SK-N-SH (cell line): ENCODE measurements at regions not wholly inside any gene's neighbourhood (a gene's known extent, or its start where the extent isn't known, plus 50 kb on each side); places are given as distances from the start of the nearest gene placed in this dataset.

Source experiments
- JUND ChIP-seq: IDR thresholded peaks from 2 replicates; pipeline ENCODE4 v1.4.0; 2012
- NRF1 ChIP-seq: IDR thresholded peaks from 2 replicates; pipeline ENCODE4 v1.6.1; 2012; ENCODE audit warnings: low read depth, mild to moderate bottlenecking, low read length
- POLR2AphosphoS5 ChIP-seq: IDR thresholded peaks from 2 replicates; pipeline ENCODE4 v1.6.1; 2012; ENCODE audit warnings: low read depth, low read length
- RXRA ChIP-seq: IDR thresholded peaks from 2 replicates; pipeline ENCODE4 v1.4.0; 2012; ENCODE audit warnings: low read depth, mild to moderate bottlenecking, borderline replicate concordance
- SIN3A ChIP-seq: IDR thresholded peaks from 2 replicates; pipeline ENCODE4 v1.6.1; 2012; ENCODE audit warnings: low read depth, mild to moderate bottlenecking, low read length, moderate library complexity, borderline replicate concordance
- SMC3 ChIP-seq: IDR thresholded peaks from 2 replicates; pipeline ENCODE4 v1.6.1; 2012; ENCODE audit warnings: low read depth, low read length, improper control_type of control experiment
- TF ChIP-seq, protein P1 (sequence below): fragments of 200-600 bp; sonication (generic); IDR thresholded peaks from 2 replicates; pipeline ENCODE4 v1.6.1; 2017; ENCODE audit warnings: antibody characterized with exemption, mild to moderate bottlenecking, moderate library complexity

DNA sequence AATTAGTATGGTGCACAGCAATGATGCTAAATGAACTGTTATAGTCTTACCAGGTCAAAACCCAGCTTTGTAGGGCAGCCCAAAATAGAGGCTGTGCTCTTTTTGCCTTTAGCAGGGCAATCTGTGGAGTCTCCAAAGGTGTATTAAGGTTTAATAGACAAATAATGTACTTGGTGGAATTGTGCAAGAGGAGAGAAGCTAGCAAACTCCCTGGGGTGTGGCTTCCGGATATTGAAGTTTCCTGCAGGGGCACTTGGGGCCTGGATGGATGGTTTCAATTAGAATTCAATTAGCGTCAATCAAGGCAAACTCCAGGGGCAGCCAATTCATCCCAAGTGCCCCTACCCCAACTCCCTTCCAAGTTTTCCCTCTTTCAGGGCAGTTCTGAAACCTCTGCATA, 285.8 kb downstream of the UTP18 start:
- TF ChIP-seq, protein P1, sequence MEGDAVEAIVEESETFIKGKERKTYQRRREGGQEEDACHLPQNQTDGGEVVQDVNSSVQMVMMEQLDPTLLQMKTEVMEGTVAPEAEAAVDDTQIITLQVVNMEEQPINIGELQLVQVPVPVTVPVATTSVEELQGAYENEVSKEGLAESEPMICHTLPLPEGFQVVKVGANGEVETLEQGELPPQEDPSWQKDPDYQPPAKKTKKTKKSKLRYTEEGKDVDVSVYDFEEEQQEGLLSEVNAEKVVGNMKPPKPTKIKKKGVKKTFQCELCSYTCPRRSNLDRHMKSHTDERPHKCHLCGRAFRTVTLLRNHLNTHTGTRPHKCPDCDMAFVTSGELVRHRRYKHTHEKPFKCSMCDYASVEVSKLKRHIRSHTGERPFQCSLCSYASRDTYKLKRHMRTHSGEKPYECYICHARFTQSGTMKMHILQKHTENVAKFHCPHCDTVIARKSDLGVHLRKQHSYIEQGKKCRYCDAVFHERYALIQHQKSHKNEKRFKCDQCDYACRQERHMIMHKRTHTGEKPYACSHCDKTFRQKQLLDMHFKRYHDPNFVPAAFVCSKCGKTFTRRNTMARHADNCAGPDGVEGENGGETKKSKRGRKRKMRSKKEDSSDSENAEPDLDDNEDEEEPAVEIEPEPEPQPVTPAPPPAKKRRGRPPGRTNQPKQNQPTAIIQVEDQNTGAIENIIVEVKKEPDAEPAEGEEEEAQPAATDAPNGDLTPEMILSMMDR: no peak
- no peak for TF ChIP-seq JUND
- TF ChIP-seq POLR2AphosphoS5: no peak
- no peak for TF ChIP-seq SMC3
- TF ChIP-seq NRF1: no peak
- no peak for TF ChIP-seq RXRA
- no peak for TF ChIP-seq SIN3A
